HG03139 (cell line): ENCODE measurements at regions not wholly inside any gene's neighbourhood (a gene's known extent, or its start where the extent isn't known, plus 50 kb on each side); places are given as distances from the start of the nearest gene placed in this dataset.

Experiments used
- ATAC-seq: cut with Tn5 transposase; IDR thresholded peaks from one replicate; pipeline ENCODE4 v1.9.1; 2021; ENCODE audit not compliant: unreplicated experiment

DNA sequence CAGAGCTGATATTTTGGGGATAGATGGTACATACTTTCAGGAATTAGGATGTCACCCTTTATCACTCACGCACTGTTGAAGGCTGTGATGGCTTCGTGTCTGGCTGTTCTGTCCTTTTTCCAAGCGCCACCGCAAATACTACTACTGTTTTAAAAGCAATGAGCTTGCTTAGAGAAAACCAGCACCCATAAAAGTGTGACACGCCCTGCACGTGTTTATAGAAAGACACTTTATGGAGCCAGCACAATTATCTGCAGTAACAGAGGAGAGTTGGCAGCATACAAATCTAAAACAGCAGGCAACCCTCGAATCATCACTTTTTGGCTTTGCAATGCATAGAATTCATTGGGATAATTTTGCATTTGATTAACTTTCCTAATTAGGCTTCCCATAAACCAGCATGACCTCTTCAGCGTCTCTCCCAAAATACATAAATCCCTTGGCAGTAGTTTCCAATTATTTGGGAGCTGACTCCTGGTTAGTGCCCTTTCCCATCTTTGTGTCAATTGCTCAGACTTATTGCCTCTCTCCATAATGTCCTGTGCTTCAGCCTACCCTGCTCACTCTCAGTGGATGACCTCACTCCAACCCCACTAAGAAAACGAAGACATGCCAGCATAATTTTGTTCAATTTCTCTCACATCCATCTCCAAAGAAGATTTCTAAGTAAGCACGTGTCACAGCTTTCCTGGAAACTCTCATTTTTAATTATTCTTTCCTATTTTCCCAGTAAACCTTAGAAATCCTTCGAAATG is 118.7 kb upstream of the LARGE1 start:
- ATAC-seq: no peak

DNA sequence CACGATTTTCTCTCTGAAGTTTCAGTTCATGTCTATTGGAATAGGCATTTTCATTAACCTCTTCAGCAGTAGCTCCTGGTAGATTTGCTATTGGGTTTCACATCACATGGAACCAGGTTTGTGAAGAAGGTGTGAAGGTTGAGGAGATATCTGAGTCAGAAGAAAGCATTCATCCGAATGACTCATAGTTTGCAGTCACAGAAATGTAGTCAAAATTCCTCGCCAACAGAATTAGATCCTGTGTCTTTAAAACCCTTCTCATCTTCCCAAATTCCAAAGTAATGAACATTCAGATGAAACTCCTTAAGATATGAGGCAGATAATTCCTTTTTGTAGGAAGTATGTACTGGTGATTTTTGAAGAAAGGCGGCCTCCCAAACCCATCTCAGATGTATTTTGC is 125.0 kb upstream of the LARGE1 start:
- ATAC-seq: no peak

DNA sequence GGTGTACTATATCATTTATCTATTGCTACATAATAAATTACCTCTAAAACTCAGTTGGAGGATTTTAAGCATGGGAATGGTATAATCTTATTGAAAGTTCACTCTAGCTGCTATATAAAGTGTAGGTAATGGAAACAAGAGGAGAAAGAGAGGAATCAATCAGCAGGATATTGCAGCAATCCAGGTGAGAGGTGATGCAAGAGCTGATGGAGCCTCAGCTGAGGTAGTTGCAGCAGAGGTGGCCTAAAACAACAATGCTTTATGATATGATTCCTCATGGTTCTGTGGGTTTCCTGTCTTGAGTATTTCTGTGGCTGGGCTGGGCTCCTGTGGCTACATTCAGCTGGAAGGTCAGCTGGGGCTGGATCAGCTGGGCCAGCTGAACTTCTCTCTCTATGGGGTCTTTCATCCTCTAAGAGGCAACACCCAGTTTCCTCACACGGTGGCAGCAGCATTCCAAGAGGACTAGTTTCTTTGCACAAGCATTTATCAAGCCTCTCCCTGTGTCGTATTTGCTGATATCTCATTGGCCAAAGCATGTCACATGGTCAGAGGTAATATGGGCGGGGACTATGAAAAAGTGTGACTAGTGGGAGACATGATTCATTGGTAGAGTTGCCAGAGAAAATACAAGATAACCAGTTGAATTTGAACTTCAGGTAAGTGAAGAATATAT is 135.4 kb upstream of the LARGE1 start:
- no peak for ATAC-seq

DNA sequence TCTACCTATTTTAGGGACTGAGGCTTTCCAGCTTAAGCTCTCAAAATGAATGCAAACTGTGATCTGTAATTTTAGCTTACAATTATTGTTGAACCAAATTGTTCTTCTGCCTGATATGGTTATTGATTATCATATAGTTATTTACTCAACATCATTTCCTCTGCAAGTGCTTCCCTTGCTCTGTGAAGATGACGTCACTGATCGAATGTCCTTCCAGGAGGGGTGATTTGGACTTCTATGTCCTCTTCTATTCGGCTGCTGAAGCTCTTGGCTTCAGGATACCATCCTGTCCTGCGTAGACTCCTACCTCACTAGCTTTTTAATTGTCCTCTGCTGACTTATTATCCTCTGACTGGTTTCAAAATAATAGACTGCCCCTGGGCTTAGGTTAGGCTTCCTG is 137.4 kb upstream of the LARGE1 start:
- ATAC-seq: no peak

DNA sequence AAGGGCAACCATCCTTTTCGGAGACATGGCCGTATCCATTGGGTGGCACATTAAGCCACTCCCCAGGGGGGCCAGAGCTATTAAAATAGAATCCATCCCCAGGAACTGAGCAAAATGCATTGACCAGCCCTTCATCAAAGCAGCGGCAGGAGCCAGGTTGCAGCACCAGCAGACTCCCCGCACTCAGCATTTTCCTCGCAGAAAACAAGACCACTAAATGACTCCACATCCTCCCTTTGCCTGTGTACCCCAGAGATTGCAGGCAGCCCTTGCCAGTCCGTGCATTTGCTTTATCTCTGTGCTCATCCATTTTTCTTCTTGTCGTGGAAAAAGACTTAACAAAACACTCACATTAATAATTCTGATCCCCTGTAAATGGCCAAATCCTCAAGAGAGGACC is 144.4 kb upstream of the LARGE1 start:
- ATAC-seq: no peak

DNA sequence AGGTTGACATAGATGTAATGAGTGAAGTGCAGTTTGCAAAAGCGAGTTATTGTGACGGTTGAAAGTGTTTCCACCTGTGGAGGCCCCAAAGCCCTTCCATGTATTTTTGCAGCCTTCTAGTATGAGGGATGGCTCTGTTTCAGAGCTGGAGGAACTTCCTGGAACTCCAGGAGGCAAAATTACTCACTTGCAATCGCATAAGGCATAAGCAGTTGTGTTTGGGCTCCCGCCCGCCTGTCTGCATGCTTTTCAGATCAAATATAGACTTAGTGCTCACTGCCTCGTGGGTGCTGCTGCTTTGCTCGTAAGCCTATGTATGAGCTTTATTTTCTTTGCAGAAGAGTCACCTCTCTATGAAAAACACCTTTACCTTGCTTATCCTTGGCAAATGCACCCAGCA is 146.8 kb upstream of the LARGE1 start:
- ATAC-seq: no peak

DNA sequence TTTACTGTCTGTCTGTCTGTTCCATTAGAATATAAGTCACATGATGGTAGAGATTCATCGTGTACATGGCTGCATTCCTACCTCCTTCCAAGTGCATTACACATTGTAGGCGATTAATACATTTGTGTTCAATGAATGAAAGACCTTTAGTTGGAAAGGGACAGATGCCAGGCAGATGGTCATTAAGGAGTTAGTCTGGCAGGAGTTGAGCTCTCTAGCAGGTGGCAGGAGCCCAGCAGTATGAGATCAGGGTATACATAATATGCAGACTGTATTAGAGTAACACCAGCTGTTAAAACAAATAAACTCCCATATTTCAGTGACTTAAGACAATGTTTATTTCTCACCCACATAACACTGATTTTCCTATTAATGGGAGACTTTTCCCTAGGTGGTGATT is 147.7 kb upstream of the LARGE1 start:
- ATAC-seq: no peak

DNA sequence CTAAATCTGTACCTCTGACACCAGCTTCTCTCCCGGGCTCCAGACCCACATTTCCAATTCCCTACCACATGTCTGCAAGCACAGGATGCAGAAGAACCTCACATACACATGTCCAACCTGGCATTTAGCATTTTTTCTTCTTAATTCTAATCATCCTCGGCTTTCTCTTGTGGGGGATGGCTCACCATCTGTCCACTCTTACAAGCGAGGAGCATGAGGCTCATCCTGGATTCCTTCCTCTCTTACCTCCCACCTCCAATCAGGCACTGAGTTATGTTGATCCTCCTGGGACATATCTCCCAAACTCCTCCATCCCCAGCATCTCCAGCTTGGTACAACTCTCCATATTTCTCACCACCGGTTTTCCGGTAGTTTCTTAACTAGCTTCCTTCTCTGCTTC is 149.8 kb upstream of the LARGE1 start:
- ATAC-seq: no peak

DNA sequence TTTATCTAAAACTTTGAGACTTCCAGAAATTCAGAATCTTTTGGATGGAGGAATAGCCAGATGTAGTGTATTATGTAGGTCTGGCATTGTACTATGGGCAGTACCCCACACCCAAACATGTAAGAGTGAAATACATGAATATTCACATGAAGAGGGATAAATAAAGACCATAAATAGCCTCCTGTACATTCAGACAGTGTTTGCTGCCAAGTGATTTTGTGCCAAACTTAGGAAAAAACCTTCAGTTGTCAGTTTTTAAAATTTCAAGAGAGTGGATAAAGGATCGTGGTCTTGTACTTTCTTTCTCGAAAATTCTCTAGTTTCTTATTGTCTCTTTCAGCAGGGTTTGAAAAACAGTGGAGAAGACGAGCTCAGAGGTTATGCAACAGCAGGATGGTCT is 150.3 kb upstream of the LARGE1 start:
- ATAC-seq: no peak

DNA sequence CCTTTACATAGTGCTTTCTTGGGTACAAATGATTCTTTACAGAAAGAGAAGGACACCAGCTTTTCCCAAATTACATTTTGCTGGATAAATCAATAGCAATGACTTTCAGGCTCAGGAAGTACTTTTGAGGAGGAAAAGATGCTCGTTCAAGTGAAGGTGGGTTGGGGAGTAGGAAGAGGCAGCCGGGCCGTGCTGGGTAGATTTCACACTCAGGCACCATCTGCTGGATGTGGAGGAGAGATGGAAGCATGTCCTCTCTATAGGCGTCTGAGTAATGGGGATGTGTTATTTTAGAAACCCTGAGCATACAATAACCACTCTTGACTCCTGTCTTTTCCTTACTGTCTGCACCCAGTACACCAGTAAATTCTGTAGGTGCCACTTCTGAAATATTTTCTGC is 152.3 kb upstream of the LARGE1 start:
- ATAC-seq: no peak

DNA sequence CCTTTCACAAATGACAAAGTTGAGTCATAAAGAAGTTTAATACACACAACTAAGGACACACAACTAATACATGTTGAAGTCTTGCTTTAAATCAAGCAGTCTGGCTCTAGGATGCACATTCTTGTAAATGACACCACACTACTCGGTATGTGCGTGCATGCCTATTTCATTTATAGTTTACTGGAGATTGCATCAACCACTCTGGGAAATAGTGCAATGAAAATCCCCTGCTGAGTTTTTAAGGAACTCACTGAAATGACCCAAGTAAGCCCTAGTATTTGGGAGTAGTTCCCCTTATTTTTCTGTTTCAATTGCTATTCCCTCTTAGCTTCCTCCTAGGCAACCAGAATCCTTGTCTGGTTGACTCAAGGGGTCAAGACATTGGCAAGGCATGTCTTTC is 160.2 kb upstream of the LARGE1 start:
- ATAC-seq: no peak

DNA sequence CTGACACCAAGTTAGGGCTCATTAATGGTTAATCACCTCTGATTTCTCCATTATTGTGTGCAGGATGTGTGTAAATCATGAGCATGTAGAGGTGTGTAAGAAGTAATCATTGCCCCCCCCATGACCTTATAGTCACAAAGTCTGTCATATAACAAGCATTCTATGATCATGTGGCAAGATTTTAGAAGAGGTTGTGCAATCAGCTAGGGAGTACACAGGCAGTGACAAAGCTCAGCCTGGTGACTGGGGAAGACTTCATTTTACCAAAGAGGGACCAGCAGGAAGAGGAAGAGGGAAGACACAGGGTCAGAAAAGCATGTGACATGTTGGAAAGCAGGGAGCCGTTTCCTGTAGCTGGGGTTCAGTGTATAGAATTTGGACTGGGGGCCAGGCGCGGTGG is 176.5 kb upstream of the LARGE1 start:
- no peak for ATAC-seq

DNA sequence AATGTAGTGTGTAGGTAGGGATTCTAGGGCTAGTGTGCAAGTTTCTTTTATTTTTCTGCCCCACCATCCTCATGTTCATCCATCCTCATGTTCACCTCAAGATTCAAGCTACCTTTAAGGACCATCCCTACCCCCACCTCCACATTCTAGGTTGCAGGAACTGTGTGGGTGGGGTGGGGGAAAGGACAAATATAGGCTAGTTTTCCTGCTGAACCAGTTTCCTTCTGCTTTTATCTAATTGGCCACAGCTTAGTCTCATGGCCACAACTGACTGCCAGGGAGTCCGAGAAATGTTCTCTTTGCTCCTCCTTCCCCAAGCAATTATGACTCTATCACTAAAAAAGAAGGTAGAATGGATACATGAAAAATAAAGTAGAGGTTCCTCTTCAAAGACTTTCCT is 179.0 kb upstream of the LARGE1 start:
- ATAC-seq: no peak

DNA sequence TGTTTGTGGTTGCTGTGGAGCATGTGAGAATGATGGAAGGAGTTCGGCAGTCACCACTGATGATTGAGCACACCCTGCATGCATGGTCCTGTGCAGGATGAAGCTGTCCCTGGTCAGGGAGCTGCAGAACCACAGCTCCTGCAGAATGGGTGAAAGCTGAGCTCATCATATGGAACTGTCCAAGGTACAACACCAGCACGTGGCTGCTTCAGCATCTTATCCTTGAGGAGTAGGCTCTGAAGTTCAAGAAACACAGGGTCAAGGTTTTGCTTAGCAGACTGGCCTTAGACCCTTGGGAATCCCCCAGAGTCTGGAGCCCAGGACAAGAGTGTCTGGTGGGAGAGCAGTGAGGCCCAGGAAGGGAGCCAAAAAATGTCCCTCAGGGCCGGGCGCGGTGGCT is 182.4 kb upstream of the LARGE1 start:
- no peak for ATAC-seq

DNA sequence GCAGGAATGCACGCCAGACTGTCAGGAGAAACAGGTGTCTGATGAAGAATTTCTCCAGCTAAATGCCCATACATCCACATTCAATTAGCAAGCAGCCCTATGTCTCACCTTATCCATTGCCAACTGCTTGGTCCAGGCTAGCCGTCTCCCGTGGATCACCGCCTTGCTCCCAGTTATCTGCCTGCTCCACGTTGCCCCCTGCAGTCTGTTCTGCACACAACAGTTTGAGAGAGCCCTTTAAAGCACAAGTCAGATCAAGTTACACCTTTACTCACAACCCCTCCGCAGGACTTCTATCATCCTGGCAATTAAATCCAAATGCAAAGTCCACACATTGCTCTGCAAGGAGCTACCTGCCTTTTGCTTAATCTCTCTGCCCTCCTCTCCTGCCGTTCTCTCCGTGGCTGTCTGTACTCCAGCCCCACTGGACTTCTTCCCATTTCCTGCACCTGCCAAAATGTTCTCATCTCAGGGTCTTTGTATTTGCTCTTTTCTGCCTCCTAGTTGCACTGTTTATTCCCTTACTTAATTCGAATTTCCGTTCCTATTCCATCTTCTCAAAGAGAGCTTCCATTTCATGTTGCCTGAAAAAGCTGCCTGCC is 185.3 kb upstream of the LARGE1 start:
- no peak for ATAC-seq

DNA sequence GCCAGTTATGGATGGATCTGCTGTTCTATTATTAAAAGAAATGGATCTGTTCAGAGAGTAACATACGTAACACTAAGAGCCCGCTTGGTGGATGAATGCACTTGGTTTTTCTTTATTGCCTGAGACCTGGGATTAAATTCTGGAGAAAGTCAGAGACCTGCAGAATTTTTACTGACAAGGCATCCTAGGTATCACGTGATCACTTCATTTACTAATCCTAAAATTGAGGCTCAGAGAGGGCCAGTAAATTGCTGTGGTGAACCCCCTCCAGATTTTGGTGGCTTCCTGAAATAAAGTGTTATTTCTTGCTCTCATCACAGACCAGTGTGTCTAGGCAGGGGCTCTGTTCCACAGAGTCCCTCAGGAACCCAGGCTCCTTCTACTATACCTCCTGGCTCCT is 187.9 kb upstream of the LARGE1 start:
- ATAC-seq: no peak

DNA sequence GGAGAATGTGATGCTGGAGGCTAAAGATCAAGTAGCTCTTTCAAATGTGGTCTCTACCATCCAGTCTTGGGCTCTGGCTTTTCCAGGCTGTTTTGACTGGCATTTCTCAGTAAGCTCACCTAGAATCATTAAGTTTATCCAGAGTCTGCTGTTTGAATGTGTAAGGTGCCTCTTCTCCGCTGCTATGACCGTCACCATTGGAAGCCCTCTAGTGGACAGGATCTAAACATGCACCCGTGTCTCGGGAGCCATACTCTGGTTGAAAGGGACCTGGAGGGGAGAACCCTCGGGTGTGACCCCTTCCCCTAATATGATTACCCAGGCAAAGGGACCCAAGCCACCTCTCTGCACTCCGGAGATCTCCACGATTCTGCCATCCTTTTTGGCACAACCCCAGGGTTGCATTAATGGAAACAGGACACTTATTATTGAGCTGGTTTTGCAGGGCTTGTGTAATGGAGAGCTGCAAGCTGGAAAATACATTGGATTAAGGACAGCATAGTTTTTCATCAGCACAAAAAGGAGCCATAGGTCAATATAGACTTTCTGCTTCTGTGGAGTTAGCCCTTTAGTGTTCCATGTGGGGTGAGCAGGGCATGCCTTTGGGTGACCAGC is 191.0 kb upstream of the LARGE1 start:
- ATAC-seq: no peak

DNA sequence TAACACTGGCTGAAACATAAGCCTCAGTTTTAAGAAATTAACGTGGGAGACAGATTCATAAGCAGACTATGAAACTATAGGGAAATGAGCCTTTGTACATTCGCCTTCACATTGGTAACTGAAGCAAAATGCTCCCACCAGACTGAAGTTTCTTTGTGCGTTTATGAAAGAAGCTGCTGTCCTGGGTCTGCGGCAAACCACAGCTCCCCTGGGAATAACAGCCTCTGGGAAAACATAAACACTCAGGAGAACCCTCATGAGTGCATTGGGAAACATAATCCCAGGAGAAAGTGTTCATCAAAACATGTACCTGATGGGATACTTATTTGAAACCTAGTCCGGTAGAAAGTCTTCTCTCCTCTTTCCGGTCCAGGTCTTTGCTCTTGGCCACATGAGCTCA is 193.1 kb upstream of the LARGE1 start:
- no peak for ATAC-seq

DNA sequence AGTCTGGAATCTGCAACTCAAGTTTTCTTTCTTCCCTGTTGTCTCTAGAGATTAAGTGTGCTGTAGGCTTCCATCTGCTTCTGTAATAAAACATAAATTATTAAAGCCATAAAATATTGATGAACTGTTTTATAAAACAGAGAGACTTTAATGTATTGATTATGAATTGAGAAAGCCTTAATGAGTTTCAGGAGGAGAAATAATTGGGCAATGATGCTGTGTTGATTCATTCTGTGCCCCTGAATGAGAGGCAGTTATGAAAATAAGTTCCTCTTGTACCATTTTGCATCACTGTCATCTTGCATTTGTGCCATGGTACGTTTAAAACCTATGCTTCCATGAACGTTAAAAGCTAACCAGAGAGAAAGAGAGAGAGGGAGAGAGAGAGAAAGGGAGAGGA is 194.1 kb upstream of the LARGE1 start:
- ATAC-seq: no peak

DNA sequence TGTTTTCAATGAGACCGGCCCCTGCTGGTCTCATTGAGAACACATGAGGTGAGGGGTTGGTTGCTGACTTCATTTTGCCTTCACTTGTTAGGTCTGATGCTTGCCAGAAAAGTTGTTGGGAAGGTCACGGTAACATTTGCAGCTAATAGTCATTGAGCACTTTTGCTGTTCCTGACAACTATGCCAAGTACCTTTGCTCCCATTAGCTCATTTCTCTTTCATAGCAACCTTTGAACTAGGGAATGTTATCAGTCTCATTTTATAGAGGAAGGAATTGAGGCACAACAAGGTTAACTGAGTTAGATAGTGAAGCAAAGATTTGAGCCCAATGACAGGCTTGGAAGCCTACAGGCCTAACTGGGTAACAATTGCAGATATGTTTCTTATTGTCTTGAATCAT is 195.4 kb upstream of the LARGE1 start:
- ATAC-seq: no peak

DNA sequence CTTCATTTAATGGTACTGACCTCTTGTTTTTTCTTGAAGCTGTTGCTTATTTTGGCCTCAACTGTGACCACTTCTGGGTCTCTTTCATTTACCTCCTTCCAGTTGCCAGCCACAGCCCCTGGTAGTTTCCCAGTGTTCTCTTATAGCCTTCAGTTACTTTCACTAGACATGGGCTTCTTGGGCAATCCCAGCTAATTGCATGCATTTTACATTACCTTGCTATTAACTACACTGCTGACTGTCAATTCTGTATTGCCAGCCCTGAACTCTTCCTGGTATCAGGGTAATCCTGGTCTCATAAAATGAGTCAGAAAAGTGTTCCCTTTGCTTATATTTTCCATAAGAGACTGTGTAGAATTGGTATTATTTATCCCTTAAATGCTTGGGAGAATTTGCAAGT is 195.8 kb upstream of the LARGE1 start:
- ATAC-seq: no peak

DNA sequence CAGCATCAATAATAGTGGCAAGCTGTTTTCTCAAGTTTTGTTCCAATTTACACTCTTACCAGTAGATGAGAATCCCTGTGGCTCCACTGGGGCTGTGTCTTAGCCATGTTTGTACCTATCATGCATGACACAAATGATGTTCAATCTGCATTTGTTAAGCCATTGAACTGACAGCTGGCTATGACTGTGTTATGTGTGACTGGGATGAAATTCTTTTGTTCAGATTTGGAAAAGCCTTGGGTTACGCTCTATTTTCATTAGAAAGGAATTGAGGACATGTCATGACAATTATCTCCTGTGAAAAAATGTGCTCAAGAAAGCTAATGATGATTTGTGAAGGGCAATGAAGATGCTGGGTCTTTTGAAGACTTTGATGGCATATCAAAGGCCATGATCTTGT is 201.8 kb upstream of the LARGE1 start:
- no peak for ATAC-seq
